Left lobe of liver (tissue), 2 donors: ENCODE measurements at regions not wholly inside any gene's neighbourhood (a gene's known extent, or its start where the extent isn't known, plus 50 kb on each side); places are given as distances from the start of the nearest gene placed in this dataset.
"Not testable (repeated sequence)": the region's sequence is repeated elsewhere in the genome, so short reads cannot be mapped to it uniquely, and the experiment has no call there.

Source experiments
- ATAC-seq: fragments of 200-7000 bp; cut with Tn5 transposase; one replicate; pipeline ENCODE4 v1.9.1; 2020; ENCODE audit warnings: mild to moderate bottlenecking, moderate library complexity
- DNase-seq: peaks from one replicate; pipeline ENCODE4 v3.0.0-alpha.2; 2020; ENCODE audit warnings: low spot score
- donor health status: DM: no; HTN: no; CAD: no; lungs with moderate emphysema.
- donor health status: DM: no; HTN: yes; CAD: no.

DNA sequence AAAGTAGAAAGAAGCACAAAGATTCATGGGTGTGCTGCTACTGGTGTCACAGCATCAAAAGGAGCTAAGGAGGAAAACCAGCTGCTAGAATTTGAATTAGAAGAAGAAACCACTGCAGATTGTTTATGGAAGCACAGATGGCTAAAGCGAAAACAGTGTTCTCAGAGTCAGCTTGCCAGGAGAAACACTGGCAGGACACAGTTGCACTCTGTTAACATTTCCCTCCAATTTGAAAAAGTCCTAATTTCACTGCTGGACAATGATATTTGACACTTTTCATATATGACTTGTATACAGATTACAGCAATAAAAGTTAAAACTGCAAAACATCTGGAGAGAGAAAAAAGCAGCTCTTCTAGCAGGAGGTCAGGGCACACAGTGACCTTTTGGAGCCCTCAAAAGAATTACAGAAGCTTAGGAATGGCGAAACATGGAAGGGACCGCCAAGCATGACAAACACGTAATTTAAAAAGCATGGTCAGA lies 314.5 kb downstream of the COL12A1 start:
- ATAC-seq (no peak), DNase-seq (no peak)

- DNase-seq (no peak), ATAC-seq (no peak)
Observed at GRCh38 chr6:74889635-74890034, 316.2 kb downstream of the COL12A1 start.

DNA sequence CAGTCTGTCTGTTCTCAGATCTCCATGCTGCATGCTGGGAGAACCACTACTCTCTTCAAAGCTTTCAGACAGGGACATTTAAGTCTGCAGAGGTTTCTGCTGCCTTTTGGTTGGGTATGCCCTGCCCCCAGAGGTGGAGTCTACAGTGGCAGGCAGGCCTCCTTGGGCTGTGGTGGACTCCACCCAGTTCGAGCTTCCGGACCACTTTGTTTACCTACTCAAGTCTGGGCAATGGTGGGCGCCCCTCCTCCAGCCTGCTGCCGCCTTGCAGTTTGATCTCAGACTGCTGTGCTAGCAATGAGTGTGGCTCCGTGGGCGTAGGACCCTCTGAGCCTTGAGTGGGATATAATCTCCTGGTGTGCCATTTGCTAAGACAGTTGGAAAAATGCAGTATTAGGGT lies 317.1 kb downstream of the COL12A1 start:
- not testable (repeated sequence) for DNase-seq, ATAC-seq

DNA sequence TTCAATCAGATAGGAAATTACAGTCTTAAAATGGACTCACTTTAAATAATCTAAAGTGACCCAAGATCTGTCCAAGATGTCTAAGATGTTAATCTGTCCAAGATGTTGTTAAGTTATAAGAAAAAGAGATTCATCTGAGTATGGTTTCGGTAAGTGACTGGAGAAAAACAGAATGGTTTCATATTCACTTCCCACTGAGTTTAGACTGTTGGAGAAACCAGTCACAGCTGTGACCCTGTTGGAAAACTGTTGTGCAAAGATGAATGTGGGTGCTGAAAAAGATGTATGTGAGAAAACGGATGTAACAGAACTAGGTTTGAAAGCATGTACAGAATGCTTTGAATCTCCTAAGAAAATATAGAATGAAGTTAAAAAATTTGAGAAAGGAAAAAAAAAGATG lies 325.9 kb downstream of the COL12A1 start:
- DNase-seq (no peak), ATAC-seq (no peak)

GRCh38 chr6:74879234-74879633 lies 326.6 kb downstream of the COL12A1 start:
- DNase-seq (no peak), ATAC-seq (no peak)

GRCh38 chr6:74875193-74875592 lies 330.7 kb downstream of the COL12A1 start:
- DNase-seq: no peak
- ATAC-seq: no peak

GRCh38 chr6:74872754-74873476 lies 332.9 kb downstream of the COL12A1 start:
- DNase-seq (no peak), ATAC-seq (no peak)

DNA sequence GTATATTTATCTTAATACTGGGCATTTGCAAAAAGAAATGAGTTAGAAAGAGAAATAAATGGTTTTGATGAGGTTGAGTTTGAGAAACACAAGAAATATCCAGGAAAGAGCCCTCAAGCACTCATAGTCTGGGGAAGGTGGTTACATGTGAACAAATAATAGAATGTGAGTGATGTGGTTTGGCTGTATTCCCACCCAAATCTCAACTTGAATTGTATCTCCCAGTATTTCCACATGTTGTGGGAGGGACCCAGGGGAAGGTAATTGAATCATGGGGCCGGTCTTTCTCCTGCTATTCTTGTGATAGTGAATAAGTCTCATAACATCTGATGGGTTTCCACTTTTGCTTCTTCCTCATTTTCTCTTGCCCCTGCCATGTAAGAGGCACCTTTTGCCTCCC lies 334.1 kb downstream of the COL12A1 start:
- DNase-seq: no peak

DNA sequence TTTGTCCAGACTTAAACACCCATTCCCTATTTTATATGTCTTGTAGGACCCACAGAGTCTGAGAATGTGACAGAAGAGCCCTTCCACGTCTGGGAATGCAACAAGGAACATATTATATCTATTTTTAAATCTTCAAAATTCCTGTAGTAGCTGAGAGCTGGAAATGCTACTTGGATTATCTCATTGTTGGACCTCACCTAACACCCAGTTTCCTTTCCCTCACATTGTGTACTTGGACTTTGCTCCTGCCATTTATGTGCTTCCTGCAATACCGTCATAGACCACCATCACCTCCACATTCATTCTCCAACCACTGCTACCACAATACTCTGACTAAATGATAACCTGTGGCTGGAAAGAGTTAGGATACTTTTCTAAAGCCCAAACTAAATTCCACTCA lies 335.4 kb downstream of the COL12A1 start:
- ATAC-seq: no peak
- no peak for DNase-seq

More for the DNA sequence above, 334.1 kb downstream of the COL12A1 start:
- ATAC-seq: no peak

- ATAC-seq (no peak), DNase-seq (no peak)
Observed at GRCh38 chr6:74867291-74867690, 338.6 kb downstream of the COL12A1 start.

DNA sequence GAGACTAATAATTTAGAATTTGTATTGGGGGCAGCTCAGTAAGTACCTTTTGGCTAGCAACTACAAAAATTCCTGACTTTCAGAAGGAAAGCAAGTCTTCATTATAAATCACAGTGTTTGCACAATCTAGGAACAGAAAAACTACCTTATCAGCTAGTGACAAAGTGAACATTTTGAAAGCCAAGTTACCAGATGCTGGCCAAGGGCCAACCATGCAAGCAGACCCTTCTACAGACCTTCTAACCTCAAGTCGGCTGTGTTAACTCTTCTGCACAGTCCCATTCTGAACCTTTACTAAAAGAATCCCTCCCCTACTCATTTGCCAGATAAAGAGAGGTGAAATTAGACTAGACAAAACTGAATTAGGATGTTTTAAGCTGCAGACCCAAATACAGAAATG lies 341.9 kb downstream of the COL12A1 start:
- DNase-seq (no peak), ATAC-seq (no peak)

DNA sequence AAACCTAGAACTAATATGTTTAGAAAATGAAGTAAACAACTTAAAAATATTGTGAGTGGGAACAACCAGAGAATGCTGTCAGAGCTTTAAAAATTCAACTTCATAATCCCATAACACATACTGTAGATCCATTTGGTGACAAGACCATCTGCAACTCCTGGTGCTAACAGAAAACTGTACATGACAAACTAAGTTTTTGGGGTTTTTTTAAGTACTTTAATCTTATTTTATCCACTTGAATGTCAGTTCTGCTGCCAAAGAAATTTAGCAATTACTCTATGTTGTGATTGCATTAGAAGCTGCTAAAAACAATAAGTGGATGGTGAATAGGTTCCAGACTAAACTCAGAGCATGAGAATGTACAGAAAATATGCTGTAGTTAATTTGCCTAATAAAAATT lies 345.4 kb downstream of the COL12A1 start:
- ATAC-seq (no peak), DNase-seq (no peak)

DNA sequence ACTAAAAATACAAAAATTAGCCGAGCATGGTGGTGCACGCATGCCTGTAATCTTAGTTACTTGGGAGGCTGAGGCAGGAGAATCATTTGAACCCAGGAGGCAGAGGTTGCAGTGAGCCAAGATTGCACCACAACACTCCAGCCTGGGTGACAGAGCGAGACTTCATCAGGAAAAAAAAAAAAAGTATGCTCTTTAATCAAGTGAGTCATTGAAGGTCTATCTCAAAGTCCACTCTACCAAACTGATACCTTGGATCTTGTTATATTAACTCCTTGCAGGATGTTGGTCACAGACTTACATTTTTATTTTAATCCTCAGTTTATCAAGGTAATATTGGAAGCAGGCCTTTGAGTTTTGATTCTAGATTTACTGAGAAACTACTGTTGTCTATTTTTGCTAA lies 348.7 kb downstream of the COL12A1 start:
- no peak for ATAC-seq

GRCh38 chr6:74853991-74854390 lies 351.9 kb downstream of the COL12A1 start:
- no peak for DNase-seq
- no peak for ATAC-seq

More for the DNA sequence above, 348.7 kb downstream of the COL12A1 start:
- DNase-seq: no peak

DNA sequence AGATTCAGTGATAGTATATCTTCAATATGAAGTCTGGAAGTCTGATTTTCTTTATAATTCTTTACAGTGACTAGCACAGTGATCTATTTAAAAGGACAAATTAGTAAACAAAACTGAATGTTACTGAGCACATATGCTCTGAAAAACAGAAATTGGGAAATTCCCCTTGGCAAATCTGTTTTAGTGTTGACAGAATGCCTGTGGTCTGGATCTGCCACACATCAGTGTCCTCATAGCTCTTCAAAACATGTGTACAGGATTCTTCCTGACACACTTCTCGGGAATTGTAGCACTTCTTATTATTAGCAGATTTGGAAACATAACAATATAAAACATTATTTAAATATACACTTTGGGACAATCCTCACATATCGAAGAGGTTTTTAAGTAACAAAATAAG lies 354.3 kb downstream of the COL12A1 start:
- ATAC-seq (no peak), DNase-seq (no peak)

DNA sequence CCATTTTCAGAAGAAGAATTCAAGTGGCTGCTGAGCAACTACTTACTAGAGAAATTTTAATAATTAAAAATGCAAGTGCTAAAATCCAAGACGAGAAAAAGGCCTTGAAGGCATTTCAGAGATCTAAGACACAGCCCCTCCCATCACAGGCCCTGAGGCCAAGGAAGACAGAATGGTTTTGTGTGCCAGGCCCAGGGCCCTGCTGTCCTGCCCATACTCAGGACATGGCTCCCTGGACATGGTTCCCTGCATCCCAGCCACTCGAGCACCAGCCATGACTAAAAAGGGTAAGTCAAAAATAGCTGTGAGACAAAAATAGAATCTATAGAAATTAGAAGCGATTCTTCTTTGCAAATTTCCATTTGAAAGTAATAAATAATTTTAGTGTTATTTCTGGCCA lies 364.9 kb downstream of the COL12A1 start:
- DNase-seq (no peak), ATAC-seq (no peak)

- no peak for ATAC-seq
- DNase-seq: no peak
Observed at GRCh38 chr6:74834967-74835366, 370.9 kb downstream of the COL12A1 start.

- no peak for ATAC-seq
- no peak for DNase-seq
Observed at GRCh38 chr6:74826263-74826662, 379.6 kb downstream of the COL12A1 start.

DNA sequence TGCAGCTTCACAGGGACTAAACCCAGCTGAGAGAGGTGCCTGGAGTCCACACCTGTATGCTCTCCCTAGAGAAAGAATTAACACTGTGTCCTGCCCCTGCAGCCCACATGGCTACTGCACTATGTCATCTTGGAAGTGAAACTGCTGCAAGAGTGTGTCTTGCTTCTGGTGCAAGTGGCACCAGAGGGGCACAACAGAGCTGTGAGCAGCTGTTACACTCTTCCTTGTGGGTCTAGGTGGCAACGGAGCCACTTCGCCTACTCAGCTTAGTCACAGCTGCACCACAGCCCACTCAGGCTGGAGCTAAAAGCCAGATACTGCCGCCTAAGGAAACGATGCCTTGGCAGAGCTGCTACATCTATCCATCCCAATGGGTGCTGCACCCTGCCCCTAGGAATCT lies 391.4 kb downstream of the COL12A1 start:
- ATAC-seq: no peak

DNA sequence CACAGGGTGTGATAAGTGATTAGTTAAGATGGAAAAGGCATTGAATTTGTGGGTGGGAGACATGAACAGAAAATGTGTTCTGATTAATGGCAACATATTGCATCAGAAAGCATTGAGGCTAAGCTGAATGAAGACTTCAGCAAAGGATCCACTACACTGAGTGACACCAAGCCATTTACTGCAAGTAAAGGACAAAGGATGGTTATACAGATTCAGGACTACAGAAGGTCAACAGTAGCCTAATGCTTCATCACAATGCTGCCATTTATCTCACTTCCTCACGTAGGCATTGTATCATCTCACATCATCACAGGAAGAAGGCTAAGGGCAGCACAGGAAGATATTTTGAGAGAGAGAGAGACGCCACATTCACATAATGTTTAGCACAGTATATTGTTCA lies 398.2 kb downstream of the COL12A1 start:
- no peak for ATAC-seq
- no peak for DNase-seq

More for the DNA sequence above, 391.4 kb downstream of the COL12A1 start:
- no peak for DNase-seq

DNA sequence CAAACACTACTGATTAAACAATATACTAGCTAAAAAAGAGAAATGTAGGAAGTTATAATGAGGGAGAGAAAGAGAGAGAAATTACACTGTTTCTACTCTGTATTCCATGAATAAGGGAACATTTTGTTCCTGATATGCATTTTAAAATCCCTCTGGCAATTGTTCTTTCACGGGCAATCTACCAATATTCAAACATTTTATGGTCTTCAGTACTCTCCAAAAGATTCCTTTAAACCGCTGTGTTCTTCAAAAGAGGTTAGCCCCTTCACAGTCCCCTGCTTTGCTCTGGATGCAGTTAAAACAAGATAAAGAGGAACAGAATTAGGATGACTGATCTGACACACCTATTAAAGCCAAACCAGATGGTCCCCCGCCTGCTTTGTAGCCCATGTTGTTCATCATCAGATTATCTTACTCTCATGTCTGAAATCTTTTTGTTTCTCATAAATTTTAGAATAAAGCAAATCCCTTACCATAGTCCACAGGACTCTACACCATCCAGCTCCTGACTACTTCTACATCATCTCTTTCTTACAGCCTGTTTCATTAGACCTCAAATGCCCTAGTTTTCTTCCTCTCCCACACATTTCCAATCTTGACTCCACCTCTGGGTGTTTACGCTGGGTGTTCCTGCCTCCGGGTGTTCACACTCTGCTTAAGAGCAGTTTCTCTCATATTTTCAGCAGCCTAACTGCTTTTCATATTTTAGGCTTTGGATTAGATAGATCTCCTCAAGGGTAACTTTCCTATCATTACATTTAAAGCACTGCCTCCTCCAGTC lies 399.7 kb downstream of the COL12A1 start:
- no peak for DNase-seq
- ATAC-seq: no peak

DNA sequence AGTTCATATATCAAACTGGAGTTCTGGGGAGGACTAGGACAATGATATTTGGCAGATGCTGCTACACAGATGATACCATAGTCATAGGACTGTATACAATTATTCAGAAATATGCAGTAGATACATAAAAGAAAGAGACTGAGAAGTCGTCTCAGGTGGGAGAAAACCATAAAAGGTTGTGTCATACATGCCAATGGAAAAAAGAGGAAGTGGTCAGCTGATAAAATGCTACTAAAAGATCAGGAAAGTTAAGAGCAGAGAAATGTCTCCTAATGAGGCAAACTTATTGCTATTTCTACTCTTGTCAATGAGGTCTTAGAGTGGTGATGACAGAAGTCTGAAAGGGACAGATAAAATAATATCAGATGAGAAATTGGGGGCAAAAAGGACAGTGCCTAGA lies 407.6 kb downstream of the COL12A1 start:
- no peak for ATAC-seq

More for the DNA sequence above, 407.6 kb downstream of the COL12A1 start:
- DNase-seq: no peak
